Endodermal cell (in vitro differentiated cells): ENCODE measurements at regions not wholly inside any gene's neighbourhood (a gene's known extent, or its start where the extent isn't known, plus 50 kb on each side); places are given as distances from the start of the nearest gene placed in this dataset.

Experiments
- DNase-seq: peaks from one replicate; pipeline ENCODE4 v3.0.0-alpha.2; 2017
- H3K27ac ChIP-seq: 2 replicates; pipeline ENCODE4 v1.5.1; 2013; ENCODE audit warnings: mild to moderate bottlenecking, low read depth, low read length, moderate library complexity
- H3K27me3 ChIP-seq: 2 replicates; pipeline ENCODE4 v1.6.1; 2013; ENCODE audit warnings: mild to moderate bottlenecking, low read length, moderate library complexity; ENCODE audit not compliant: insufficient read depth, control insufficient read depth, poor library complexity, severe bottlenecking
- H3K36me3 ChIP-seq: 2 replicates; pipeline ENCODE4 v1.7.0; 2013; ENCODE audit warnings: mild to moderate bottlenecking, low read length, moderate library complexity; ENCODE audit not compliant: control insufficient read depth, insufficient read depth
- H3K4me1 ChIP-seq: one replicate; pipeline ENCODE4 v1.7.0; 2013; ENCODE audit warnings: low read length; ENCODE audit not compliant: control insufficient read depth, insufficient read depth
- H3K4me3 ChIP-seq: 2 replicates; pipeline ENCODE4 v1.5.1; 2013; ENCODE audit warnings: mild to moderate bottlenecking, low read length, moderate library complexity
- H3K9ac ChIP-seq: 2 replicates; pipeline ENCODE4 v1.6.1; 2013; ENCODE audit warnings: mild to moderate bottlenecking, low read length, moderate library complexity; ENCODE audit not compliant: poor library complexity, severe bottlenecking; ENCODE audit errors: extremely low read depth
- H3K9me3 ChIP-seq: 2 replicates; pipeline ENCODE4 v1.6.1; 2013; ENCODE audit warnings: mild to moderate bottlenecking, low read length, moderate library complexity; ENCODE audit not compliant: control insufficient read depth
- H3K27ac Mint-ChIP-seq: 2 replicates; pipeline ENCODE4 v1.8.0; 2020; ENCODE audit warnings: mixed read lengths
- H3K27me3 Mint-ChIP-seq: 2 replicates; pipeline ENCODE4 v1.8.0; 2021; ENCODE audit warnings: mild to moderate bottlenecking, mixed read lengths; ENCODE audit not compliant: insufficient read depth
- H3K36me3 Mint-ChIP-seq: 2 replicates; pipeline ENCODE4 v1.8.0; 2020; ENCODE audit warnings: low read depth, mixed read lengths
- H3K4me1 Mint-ChIP-seq: 2 replicates; pipeline ENCODE4 v1.8.0; 2020; ENCODE audit warnings: mixed read lengths
- H3K4me3 Mint-ChIP-seq: 2 replicates; pipeline ENCODE4 v1.8.0; 2020; ENCODE audit warnings: mild to moderate bottlenecking, moderate library complexity, mixed read lengths
- H3K9me3 Mint-ChIP-seq: 2 replicates; pipeline ENCODE4 v1.8.0; 2020; ENCODE audit warnings: mild to moderate bottlenecking, mixed read lengths
- WGBS, 2 experiments: methylation state at CpG; one replicate each; pipeline versions ENCODE4 v1.1.5 to v1.1.7; 2013; ENCODE audit warnings: missing lambda C conversion rate in 2 of 2, mixed read lengths in 1 of 2; ENCODE audit not compliant: insufficient coverage in 1 of 2, insufficient read length in 1 of 2; 5-methylcytosine and 5-hydroxymethylcytosine counted together
- TF ChIP-seq, protein P1 (sequence below): fragments of 200-600 bp; sonication (generic); conservative IDR thresholded peaks from 2 replicates; pipeline ENCODE4 v1.5.0; 2021; ENCODE audit warnings: antibody characterized with exemption, mild to moderate bottlenecking

DNA sequence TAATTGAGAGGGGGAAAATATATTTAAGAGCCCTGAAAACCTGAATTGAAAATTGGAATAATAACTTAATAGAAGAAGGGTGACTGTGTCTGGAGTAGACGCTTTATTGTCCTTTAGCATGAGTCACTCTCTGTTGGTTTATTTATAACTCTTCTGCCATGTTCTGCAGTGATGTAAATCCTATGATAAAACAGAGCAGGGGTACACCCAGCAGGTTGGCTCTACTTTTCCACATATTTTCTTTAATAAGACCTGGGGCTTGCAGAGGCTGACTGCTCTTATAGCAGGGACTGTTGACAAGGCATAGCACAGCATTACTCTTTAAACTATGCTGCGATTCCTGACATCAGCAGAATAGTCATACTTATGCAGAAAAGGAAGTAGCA is 389.9 kb upstream of the PCDH9 start:
- H3K36me3 Mint-ChIP-seq = no peaks in the 10 kb centered on the region
- Histone ChIP-seq H3K4me1 (no peaks in the 10 kb centered on the region), H3K4me3 (no peak overlapping the region), H3K27me3 (no peaks in the 10 kb centered on the region), H3K27ac (no peak overlapping the region), H3K9ac (no peak overlapping the region), H3K9me3 (no peaks in the 10 kb centered on the region), H3K36me3 (no peaks in the 10 kb centered on the region)
- 80 to 90% methylated on average over 1 to 2 of the region's 2 CpGs for WGBS, 2 experiments
- no peak for DNase-seq
- H3K27me3 Mint-ChIP-seq = no peaks in the 10 kb centered on the region
- no peak overlapping the region for H3K4me3 Mint-ChIP-seq
- no peak overlapping the region for H3K27ac Mint-ChIP-seq
- no peaks in the 10 kb centered on the region for H3K4me1 Mint-ChIP-seq
- TF ChIP-seq, protein P1, sequence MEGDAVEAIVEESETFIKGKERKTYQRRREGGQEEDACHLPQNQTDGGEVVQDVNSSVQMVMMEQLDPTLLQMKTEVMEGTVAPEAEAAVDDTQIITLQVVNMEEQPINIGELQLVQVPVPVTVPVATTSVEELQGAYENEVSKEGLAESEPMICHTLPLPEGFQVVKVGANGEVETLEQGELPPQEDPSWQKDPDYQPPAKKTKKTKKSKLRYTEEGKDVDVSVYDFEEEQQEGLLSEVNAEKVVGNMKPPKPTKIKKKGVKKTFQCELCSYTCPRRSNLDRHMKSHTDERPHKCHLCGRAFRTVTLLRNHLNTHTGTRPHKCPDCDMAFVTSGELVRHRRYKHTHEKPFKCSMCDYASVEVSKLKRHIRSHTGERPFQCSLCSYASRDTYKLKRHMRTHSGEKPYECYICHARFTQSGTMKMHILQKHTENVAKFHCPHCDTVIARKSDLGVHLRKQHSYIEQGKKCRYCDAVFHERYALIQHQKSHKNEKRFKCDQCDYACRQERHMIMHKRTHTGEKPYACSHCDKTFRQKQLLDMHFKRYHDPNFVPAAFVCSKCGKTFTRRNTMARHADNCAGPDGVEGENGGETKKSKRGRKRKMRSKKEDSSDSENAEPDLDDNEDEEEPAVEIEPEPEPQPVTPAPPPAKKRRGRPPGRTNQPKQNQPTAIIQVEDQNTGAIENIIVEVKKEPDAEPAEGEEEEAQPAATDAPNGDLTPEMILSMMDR = no peak
- no peaks in the 10 kb centered on the region for H3K9me3 Mint-ChIP-seq

DNA sequence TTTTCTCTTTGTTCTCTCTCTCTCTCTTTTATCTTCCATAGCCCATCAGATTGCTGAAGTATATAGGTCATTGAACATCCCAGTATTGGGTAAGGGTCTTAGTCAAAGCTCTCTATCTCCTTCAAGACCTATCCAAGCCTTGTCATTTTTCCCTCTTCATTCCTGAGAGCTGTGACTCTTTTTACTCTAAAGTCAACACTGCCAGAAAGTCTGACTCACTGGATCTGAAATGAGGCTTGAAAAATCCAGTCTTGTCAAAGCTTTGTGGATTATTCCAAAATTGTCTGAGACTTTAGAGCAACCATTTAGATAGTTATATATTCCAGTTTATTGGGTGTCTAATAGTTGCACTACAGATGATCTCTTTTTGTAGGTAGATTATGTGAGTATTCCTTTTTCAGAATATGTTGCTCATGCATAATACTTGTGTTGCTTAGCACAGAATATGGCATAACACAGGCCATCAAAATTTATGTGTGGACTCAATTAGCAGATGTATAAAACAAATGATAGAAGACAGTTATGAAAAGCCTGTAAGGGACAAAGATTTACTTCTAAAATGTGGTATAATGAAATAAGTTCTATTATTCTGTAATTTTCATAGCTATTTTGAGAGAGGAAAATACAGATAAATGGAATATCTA is 389.3 kb upstream of the PCDH9 start:
- Mint-ChIP-seq H3K36me3 (no peaks in the 10 kb centered on the region), H3K9me3 (no peaks in the 10 kb centered on the region), H3K4me3 (no peak overlapping the region), H3K27me3 (no peaks in the 10 kb centered on the region), H3K4me1 (no peaks in the 10 kb centered on the region), H3K27ac (no peak overlapping the region)
- H3K4me3 ChIP-seq = no peak overlapping the region
- no peaks in the 10 kb centered on the region for H3K36me3 ChIP-seq
- no peak overlapping the region for H3K27ac ChIP-seq
- TF ChIP-seq, protein P1 = no peak
- no peaks in the 10 kb centered on the region for H3K9me3 ChIP-seq
- DNase-seq = no peak
- no peaks in the 10 kb centered on the region for H3K27me3 ChIP-seq
- no peaks in the 10 kb centered on the region for H3K4me1 ChIP-seq
- no peak overlapping the region for H3K9ac ChIP-seq

DNA sequence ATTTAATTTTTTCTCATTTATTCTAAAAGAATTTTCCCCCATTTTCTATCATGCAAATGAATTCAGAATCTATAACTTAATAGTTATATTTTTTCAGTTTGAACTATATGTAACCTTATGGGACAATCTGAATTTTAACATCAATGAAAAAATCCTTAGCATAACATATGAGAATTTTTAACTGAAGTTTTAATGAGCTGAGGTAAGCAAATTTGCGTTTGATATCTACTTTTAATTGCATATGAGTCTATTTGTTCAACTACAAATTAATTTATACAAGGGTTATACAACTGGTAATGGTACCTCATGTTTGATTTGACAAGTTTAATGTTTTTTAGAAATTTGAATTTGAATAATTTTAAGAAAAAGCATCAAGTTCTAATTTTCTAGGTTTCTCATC is 384.4 kb upstream of the PCDH9 start:
- Mint-ChIP-seq H3K27me3 (no peaks in the 10 kb centered on the region), H3K4me3 (no peak overlapping the region), H3K4me1 (no peaks in the 10 kb centered on the region), H3K9me3 (no peaks in the 10 kb centered on the region), H3K27ac (no peak overlapping the region), H3K36me3 (no peaks in the 10 kb centered on the region)
- no peaks in the 10 kb centered on the region for H3K27me3 ChIP-seq
- TF ChIP-seq, protein P1 = no peak
- H3K27ac ChIP-seq = no peak overlapping the region
- no peak for DNase-seq
- H3K9ac ChIP-seq = no peak overlapping the region
- H3K36me3 ChIP-seq = no peaks in the 10 kb centered on the region
- no peaks in the 10 kb centered on the region for H3K9me3 ChIP-seq
- no peak overlapping the region for H3K4me3 ChIP-seq
- no CpG with 5 or more reads among the region's 1 CpG for WGBS, 2 experiments
- no peaks in the 10 kb centered on the region for H3K4me1 ChIP-seq
